ENCODE measurements at regions not wholly inside any gene's neighbourhood (a gene's known extent, or its start where the extent isn't known, plus 50 kb on each side); places are given as distances from the start of the nearest gene placed in this dataset.
"Not testable (repeated sequence)": the region's sequence is repeated elsewhere in the genome, so short reads cannot be mapped to it uniquely, and the experiment has no call there.

DNA sequence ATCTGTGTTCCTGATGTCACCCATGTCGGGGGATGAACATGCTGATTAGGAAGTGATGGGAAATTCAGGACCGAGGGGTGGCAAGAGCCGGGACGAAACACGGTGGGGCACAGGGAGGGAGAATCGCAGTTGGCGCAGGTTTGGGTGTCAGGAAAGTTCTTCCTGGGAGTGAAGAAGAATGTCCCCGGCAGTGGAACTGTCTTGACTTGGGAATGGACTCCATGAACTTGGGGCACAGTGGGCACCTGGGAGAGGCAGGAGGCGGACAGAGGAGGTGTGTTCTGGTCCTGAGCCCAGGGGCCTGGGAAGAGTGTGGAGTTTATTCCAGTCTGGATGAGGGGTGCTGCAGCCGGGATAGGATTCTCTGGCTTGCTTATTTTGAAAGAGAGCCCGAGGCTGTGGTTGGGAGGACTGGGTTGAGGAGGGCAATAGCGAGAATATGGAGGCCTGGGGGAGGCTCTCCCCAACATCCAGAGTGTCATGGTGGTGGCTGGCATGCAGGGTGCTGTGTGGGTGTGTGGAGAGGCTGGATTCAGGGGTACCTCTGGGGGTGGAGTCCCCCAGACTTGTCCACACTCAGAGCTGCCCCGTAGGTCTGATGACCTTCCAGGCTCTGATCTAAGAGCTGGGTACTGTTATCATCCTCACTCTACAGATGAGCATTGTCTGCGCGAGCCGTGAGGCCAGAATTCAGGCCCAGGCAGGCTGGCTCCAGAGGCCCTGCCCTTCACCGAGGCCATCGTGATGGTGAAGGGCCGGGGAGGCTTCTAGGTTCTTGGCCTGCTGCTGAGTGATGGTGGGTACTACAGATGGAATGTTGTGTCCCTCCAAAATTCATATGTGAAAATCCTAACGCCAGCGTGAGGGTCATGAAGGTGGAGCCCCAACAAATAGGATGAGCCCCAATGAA lies 274.5 kb upstream of the C1orf174 start:
- DNase-seq (ENCODE audit: low read depth), result no peak

DNA sequence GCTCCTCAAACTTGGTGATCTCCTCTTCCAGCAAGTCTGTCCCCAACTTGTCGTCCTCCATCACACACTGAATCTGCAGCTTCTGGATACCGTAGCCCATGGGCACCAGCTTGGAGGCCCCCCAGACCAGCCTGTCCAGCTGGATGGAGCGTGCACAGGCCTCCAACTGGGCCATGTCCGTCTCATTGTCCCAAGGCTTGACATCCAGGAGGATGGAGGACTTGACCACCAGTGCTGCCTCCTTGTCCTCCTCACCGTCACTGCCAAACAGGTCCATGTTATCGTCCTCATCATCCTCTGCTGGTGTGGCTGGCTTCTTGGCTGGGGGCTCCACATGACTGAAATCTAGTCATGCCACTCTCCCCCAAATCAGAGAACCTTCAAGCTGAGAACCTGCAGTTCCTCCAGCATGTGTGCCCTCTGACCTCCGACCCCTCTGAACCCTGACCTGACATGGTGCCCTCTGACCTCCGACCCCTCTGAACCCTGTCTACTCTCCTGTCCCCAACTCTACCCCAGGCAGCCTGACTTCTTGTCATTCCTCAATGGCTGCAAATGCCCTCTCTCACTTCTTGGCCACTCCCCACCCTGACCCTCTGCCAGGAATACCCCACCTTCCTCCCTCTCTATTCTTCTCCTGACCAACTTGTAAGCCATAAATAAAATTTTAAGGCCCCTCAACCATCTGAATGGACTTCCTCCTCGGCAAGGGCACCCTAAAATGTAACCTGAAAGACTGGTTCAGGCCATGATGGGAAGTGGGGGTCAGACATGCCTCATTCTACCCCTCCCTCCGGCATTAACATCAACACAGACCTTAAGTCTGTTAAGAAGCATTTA lies 275.7 kb upstream of the C1orf174 start:
- DNase-seq (ENCODE audit: low read depth), result no peak

DNA sequence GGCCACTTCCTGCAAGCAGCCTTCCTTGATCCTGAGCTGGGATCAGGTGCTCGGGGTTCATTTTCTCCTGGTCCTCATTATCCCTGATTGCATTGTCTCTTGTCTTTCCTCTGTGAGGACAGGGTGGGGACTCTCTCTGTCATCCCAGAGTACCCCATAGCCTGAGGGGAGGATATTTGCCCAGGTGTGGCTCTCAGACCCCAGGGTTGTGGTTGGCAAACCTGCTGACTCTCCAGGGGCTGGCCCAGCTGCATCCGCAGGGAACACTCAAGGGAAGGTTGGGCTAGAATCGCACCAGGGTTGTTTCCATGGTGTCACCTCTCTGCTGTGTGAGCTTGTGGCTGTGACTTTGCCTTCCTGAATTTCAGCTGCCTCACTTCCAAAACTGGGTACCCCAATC lies 276.8 kb upstream of the C1orf174 start:
- DNase-seq (ENCODE audit: low read depth), result no peak

DNA sequence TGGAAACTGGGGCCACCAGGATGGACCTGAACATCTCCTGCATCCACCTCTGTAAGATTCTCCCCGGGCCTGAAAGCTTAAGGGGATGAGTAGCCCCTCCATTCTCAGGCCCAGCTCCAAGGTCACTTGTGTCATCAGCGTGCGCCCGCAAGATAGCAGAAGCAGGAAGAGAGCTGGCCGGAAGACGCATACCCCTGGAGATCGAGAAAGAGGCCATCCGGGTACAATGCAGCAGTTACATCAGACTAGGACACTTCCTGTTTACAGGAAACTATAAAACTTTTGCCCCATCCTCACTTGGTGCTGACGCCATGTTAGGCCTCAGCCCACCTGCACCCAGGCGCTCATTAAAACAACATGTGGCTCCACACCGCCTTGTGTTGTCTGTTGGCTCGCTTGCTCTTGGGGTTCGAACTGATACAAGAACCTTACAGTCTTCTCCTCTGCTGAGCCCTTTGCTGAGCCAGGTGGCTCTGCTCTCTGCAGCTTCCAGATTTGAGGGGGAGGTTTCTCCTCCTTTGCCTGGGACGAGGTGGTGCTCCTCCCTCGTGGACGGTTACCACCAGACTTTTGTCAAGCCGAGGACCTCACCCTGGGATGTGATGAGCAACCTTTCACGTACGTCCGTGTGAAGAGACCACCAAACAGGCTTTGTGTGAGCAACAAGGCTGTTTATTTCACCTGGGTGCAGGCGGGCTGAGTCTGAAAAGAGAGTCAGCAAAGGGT lies 277.5 kb upstream of the C1orf174 start:
- no peak for DNase-seq (ENCODE audit: low read depth)

DNA sequence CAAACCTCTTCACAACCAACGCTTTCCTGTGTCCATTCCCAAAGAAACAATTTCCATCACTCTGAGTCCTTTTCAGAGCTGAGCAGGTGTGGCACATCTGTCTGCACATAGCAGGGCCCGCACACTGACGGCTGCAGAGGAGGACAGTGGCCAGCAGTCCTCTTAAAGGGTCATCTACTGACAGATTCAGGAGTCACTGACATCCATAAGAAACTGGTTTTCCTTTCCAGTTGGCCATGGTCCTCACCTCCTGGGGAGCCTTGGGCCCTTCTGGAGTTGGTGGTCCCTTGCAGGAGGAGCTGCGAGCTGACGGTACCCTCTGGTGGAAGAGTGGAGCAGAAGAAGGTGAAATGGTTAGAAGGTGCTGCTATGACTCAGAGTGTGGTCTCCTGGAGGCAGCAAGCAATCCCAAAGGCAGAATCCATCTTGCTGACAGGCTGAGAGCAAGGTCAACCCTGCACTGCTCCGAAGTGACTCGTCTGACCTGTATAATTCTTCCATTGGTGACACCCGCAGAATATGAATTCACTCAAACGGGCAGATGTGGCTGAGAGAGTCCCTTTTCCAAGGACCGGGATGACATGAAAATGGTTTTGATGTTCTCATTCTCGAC lies 278.5 kb upstream of the C1orf174 start:
- no peak for DNase-seq (ENCODE audit: low read depth)

DNA sequence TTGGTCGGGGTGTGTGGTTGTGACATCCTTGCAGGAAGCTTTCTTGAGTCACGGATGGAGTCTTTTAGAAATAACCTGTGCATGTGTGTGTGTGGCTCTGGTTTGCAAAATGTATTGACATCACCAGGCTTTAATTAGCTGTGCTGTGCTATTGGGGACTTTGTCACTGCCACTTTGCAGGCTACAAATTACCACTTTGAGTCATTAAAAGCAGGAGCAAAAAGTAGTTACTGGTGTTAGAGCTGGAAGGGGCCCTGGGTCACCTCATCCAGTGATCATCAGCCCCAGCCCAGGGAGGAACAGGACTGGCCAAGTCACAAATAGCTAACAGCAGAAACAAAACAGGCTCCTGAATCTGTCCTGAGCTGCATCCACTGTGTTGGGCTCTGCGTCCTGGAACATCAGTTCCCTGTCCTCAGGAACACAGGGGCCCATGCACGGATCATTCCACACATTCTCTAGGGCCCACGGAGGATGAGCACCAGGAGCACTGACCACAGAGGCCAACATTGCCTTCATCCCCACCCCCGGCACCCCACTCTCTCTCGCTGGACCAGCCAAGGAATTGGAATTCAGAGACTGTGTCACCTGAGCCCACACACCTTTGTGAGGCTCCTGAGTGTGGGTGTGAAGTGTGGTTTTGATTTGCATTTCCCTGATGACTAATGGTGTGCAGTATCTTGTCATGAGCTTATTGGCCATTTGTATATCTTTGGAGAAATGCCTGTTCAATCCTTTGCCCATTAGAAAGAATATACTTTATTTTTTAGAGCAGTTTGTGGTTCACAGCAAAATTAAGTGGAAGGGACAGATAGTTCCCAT lies 280.1 kb upstream of the C1orf174 start:
- no peak for DNase-seq (ENCODE audit: low read depth)

DNA sequence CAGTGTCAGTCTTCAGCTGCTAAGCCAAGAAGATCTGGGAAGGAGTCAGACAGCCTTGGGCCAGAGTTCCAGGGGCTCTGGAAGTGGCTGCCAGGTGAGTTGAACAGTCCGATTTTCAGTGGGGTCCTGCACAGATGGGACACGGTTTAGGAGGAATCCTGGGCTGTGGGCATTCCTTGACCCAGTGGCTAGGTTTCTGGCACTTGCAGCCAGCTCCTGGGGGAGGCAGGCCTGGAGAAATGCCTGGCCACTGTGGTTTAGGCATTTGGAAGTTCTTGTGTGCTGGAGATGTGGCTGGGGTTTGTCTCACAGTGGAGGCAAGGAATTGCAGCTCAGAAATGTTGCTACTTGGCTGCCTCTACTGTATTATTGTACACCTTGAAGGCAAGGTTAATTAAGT lies 286.4 kb upstream of the C1orf174 start:
- not testable (repeated sequence) for DNase-seq (ENCODE audit: low read depth)

DNA sequence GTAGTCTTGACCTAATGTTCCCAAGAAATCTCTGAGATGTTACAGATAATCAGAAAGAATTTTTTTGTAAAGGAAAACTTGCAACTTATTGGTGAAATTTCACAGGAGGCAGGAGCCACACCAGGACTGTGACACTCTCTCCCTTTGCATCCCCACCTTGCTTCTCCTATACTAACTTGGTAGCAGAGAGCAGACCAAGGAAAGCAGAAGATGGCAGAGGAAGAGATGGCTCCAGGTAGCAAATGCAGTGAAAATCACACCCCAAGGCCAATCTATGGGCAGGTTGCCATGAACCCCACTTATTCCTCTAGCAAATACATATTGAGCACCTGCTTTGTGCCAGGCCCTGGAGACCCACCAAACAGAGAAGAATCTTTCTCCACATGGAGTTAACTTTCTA lies 303.4 kb upstream of the C1orf174 start:
- DNase-seq (ENCODE audit: low read depth), result no peak

DNA sequence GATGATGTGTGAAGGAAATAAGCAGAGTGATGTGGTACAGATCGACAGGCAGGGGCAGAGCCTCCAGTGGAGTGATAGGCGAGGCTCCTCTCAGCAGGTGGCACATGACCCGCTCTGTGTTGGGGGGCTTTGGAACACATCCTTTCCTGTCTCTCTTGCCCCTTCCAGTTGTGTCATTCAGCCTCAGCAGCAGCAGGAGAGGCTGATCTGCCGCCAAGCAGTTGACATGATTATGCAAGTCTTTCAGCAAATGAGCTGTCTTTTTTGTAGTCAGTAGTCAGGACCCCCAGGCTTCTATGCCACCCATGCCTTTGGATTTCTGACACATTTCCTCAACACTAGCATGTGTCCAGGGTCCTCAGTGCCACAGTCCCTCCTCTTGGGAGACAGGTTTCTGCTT lies 307.1 kb upstream of the C1orf174 start:
- no peak for DNase-seq (ENCODE audit: low read depth)

DNA sequence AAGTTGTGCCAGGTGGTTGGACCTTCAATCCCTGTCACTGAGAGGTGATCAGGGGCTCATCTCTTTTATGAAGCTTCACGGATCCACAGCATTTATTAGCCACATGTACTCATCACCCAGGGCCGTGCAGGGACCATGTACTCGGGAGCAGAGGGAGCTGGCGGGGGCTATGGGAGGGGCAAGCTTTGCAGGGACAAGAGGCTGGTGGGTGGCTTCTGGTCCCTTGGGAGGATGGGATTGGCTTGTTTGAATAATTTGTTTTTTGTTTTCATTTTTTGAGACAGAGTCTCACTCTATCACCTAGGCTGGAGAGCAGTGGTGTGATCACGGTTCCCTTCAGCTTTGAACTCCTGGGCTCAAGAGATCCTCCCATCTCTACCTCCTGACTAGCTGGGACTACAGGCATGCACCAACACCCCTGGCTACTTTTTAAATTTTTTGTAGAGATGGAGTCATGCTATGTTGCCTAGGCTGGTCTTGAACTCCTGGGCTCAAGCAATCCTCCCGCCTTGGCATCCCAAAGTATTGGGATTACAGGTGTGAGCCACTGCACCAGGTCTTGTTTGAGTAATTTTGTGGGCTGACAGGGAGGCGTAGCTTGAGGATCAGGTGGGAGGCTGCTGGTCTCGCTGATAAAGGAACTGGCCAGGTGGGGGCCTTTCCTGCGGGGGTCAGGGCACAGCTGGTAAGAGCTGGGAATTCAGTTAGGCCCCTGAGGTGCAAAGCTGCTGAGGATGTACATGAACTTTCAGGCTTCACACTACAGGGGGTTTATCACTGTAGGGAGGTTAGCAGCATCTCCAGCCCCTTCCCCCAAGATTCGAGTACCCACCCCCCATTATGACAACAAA lies 308.0 kb upstream of the C1orf174 start:
- no peak for DNase-seq (ENCODE audit: low read depth)

DNA sequence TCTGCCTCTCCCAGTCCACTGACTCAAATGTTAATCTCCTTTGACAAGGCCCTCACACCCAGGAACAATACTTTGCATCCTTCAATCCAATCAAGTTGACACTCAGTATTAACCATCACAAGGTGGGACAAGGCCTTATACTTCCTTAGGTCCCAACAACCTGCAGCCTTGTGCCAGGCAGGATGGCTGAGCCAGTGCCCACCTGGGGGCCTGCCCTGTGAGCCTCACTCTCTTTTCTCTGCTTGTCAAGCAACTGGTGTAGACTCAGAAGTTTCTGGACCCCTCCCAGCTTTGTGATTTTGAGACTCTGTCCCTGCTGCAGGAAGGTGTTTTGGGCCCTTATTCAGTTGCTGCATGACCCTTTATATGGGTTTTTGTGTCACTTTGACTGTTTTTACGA lies 310.0 kb upstream of the C1orf174 start:
- no peak for DNase-seq (ENCODE audit: low read depth)

DNA sequence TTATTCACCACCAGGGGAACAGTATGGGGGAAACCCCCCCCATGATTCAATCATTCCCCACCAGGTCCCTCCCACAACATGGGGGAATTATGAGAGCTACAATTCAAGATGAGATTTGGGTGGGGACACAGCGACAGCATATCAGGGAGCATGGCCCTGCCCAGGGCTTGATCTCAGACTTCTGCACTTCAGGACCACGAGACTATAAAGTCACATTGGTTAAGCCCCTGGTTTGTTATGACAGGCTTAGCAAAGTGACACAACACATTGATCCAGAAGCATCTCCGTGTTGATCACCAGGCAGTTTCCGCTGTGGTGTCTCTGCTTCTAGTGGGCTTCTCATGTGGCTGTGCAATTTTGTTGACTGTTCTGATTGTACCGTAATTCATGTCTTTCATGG lies 312.7 kb upstream of the C1orf174 start:
- no peak for DNase-seq (ENCODE audit: low read depth)

DNA sequence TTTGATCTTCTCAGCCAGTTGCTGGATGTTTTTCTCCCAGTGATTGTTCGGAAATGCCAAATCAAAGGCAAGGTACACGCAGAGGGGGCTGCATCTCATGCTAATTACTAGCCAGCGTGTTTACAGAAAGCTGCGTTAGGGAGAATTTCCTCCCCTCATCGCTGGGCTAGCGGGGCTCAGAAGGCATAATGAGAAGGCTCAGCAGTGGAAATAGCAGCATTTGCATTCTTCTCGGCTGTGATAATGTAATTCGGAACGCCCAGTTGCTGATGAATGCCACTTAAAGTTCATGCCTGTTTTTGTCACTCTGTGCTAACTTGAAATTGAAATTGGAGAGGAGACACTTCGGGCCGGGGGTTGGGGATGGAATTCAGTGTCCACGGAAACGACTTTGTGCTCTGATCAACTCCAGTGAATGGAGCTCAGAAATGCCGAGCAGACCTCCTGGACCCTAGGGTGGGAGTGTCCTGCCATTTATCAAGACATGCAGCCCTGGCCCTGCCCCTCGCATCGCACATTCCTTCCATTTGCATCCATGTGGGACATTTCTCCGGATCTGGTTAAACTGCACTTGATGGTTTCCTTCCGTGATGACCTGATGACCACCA lies 313.4 kb upstream of the C1orf174 start:
- no peak for DNase-seq (ENCODE audit: low read depth)

DNA sequence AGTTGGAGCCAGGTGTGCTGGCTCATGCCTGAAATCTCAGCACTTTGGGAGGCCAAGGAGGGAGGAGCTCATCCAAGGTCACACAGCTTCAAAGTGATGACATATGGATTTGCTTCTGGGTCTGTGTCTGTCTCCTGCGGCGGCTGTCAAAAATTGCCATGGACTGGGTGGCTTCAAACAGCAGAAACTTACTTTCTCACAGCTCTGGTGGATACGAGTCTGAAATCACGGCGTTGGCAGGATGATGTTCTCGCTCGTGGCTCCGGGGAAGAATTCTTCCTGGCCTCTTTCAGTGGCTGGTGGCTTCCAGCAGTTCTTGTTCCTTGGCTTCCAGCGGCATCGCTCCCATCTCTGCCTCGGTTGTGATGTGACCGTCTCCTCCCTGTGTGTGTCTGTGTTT lies 314.8 kb upstream of the C1orf174 start:
- DNase-seq (ENCODE audit: low read depth), result no peak

DNA sequence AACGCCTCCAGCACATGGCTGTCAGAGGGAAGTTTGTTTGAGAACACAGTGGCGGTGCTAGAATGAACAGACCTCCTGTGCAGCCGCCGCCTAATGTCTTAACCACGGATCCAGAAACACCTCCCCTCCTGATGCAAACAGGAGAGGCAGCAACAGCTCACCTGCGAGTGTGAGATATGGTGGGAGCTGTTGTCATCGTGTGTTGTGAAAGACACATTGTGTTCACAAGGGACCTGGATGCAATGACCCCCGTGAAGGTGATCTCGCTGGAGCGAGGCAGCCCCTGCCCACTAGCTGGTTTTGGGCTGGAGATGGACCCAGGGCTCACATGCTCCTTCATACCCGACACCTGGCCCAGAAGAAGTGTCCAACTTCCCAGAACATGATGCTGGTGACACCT lies 315.3 kb upstream of the C1orf174 start:
- no peak for DNase-seq (ENCODE audit: low read depth)

DNA sequence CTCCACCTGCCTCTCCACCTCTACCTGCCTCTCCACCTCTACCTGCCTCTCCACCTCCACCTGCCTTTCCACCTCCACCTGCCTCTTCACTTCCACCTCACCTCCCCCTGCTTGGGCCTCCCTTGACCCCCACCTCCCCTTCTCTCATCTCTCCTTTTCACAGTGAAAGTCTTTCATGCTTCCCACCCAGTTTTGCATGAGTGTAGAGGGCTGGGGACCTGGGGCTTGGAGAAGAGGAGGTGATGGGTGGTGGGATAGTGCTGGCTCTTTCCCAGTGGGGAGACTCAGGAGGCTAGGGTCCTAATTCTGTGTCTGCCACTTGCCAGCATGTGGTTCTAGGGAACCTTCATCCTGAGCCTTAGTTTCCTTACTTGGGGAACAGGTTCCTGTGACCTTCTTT lies 316.2 kb upstream of the C1orf174 start:
- no peak for DNase-seq (ENCODE audit: low read depth)

DNA sequence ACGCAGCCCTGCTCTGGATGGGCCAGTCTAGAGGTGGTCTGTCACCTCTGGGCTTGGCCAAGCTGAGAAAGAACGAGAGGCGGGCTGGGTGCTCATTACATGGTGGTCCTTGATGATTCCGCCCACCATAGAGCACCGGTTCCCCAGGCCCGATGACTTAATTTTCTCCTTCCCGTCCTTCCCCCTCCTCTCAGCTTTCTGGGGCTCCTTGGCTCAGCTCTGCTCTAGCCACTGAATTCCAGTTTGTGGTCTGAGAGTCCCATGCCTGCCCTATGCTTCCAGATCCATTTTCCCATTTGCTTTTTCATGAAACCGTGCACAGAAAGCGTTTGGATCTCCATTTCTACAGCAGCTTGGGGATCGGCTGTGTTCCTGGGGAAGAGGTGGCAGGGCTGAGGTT lies 318.5 kb upstream of the C1orf174 start:
- DNase-seq (ENCODE audit: low read depth), result no peak

DNA sequence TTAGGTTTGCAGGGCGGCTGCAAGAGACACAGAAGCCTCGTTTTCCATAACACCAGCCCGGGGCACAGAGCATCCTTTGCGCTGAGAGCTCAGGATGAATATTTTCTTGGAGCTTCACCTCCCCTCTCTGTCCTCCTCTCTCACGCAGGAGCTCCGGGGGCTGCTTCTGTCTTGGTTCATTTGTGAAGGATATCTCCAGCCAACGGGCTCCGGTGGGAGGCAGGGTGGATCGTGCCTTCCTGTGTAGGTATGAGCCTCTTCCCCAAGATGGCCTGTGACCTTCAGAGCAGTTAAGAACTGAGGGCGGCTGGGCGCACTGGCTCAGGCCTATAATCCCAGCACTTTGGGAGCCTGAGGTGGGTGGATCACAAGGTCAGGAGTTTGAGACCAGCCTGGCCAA lies 319.0 kb upstream of the C1orf174 start:
- DNase-seq (ENCODE audit: low read depth), result no peak

DNA sequence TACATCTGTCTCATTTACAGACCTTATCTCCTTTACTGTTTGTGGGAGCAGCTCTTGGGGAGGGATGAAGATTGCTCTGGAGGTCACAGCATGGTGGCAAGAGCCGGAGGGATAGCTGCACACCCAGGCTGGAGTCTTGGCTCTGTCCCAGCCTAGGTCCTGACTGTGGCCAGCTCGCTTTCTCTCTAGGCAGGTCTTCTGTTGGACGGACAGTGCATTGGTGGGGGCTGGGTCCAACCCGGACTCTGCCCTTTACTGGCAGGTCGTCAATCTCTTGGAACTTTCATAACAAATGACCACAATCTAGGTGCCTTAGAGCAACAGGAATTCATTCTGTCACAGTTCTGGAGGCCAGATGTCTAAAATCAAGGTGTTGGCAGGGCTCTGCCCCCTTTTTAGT lies 319.8 kb upstream of the C1orf174 start:
- no peak for DNase-seq (ENCODE audit: low read depth)

DNA sequence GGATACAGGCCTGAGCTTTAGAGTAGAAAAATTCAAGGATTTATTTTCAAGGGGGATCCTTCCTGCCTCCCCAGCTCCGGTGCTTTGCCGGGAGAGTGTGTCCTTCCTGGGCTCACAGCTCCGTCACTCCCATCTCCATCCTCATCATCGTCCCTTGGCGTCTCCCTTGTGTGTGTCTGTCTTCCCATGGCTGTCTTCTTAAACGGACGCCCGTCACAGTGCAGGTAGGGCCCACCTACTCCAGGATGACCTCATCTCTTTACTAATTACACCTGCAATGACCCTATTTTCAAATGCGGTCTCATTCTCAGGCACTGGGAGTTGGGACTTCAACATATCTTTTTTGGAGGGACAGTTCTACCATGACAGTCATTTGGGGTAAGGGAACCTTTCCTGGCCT lies 320.3 kb upstream of the C1orf174 start:
- DNase-seq (ENCODE audit: low read depth), result no peak

All from non-pigmented ciliary epithelial cell (primary cell).